Chondrocyte (in vitro differentiated cells): ENCODE measurements at regions not wholly inside any gene's neighbourhood (a gene's known extent, or its start where the extent isn't known, plus 50 kb on each side); places are given as distances from the start of the nearest gene placed in this dataset.

Experiments
- DNase-seq: peaks from one replicate; pipeline ENCODE4 v3.0.0; 2021; ENCODE audit warnings: mixed read lengths, low spot score
- H3K27ac Mint-ChIP-seq: one replicate; pipeline ENCODE4 v1.8.0; 2021; ENCODE audit warnings: mild to moderate bottlenecking, moderate library complexity, mixed read lengths; ENCODE audit not compliant: unreplicated experiment
- H3K27me3 Mint-ChIP-seq: 2 replicates; pipeline ENCODE4 v1.8.0; 2021; ENCODE audit warnings: low read depth, mixed read lengths
- H3K36me3 Mint-ChIP-seq: 2 replicates; pipeline ENCODE4 v1.8.0; 2021; ENCODE audit warnings: low read depth, mixed read lengths
- H3K4me1 Mint-ChIP-seq: 2 replicates; pipeline ENCODE4 v1.8.0; 2021; ENCODE audit warnings: low read depth, mild to moderate bottlenecking, mixed read lengths
- H3K4me3 Mint-ChIP-seq: one replicate; pipeline ENCODE4 v1.8.0; 2021; ENCODE audit warnings: mild to moderate bottlenecking, moderate library complexity, mixed read lengths; ENCODE audit not compliant: unreplicated experiment
- H3K9me3 Mint-ChIP-seq: 2 replicates; pipeline ENCODE4 v1.8.0; 2021; ENCODE audit warnings: low read depth, mixed read lengths
- TF ChIP-seq, protein P1 (sequence below): fragments of 200-600 bp; sonication (generic); IDR thresholded peaks from 2 replicates; pipeline ENCODE4 v1.5.0; 2021; ENCODE audit warnings: antibody characterized with exemption, mild to moderate bottlenecking, moderate library complexity

DNA sequence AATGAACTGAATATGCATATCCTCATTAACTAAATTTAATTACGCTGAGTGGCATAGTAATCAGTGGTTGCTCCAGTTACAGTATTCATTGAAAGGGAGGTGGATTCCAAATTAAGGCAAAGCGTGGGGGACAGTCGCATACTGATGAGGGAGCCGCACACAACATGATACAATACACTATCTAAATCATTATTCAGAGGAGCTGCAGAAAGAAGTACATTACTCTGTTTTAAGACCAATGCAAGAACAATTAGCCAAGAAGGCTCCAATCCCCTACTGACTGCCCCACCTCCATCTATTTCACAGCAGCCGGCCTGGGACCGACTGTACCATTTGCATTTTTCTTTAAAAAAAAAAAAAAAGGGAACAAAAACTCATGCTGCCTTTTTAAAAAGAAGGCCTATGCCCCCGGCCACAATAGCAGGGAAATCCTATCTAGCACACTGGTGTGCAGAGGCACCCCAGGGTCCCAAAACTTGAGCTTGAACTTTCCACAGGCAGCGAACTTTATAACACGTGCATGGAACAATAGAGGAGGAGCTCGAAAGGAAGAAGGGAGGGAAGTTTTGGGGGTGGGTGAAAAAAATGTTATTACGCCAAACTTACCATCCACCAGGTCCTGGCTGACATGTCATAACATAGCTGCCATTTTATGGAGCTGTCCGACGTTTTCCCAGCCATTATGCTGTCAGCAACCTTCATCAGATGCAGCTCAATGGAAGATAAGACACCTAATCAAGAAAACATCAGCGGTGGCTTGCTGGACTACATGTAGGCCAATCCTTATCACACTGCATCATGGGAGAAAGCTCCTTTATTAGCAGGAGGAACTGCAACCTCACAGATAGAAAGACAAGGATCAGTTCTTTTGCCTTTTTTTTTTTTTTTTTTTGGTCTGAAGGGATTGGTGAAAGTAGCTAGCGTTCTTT lies 161.6 kb downstream of the ZDHHC21 start:
- H3K4me1 Mint-ChIP-seq = peaks cover 15% of the 10 kb centered on the region
- H3K27ac Mint-ChIP-seq = no peak overlapping the region
- no peaks in the 10 kb centered on the region for H3K9me3 Mint-ChIP-seq
- no peak overlapping the region for H3K4me3 Mint-ChIP-seq
- no peaks in the 10 kb centered on the region for H3K36me3 Mint-ChIP-seq
- TF ChIP-seq, protein P1, sequence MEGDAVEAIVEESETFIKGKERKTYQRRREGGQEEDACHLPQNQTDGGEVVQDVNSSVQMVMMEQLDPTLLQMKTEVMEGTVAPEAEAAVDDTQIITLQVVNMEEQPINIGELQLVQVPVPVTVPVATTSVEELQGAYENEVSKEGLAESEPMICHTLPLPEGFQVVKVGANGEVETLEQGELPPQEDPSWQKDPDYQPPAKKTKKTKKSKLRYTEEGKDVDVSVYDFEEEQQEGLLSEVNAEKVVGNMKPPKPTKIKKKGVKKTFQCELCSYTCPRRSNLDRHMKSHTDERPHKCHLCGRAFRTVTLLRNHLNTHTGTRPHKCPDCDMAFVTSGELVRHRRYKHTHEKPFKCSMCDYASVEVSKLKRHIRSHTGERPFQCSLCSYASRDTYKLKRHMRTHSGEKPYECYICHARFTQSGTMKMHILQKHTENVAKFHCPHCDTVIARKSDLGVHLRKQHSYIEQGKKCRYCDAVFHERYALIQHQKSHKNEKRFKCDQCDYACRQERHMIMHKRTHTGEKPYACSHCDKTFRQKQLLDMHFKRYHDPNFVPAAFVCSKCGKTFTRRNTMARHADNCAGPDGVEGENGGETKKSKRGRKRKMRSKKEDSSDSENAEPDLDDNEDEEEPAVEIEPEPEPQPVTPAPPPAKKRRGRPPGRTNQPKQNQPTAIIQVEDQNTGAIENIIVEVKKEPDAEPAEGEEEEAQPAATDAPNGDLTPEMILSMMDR = no peak
- H3K27me3 Mint-ChIP-seq = peaks cover 6% of the 10 kb centered on the region
- DNase-seq = no peak

DNA sequence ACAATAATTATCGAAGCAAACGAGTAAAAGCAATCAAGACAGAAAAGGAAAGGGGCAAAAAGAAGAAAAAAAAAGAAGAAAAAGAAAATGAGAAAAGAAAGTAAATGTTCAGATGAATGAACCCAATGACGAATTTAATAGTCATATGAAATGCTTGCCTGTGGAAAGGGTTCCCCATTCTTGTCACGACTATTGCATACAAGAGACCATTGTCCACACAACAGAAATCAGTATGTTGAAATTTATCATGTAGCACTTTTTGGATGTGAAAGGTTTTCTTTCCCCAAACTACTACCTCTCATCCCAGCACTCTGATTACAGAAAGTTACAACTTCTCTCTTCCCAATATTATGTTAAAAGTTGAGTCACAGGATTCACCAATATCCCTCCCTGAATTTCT lies 162.4 kb downstream of the ZDHHC21 start:
- Mint-ChIP-seq H3K27me3 (peaks cover 6% of the 10 kb centered on the region), H3K4me1 (peaks cover 15% of the 10 kb centered on the region), H3K9me3 (no peaks in the 10 kb centered on the region), H3K4me3 (no peak overlapping the region), H3K36me3 (no peaks in the 10 kb centered on the region), H3K27ac (no peak overlapping the region)
- TF ChIP-seq, protein P1 = no peak
- DNase-seq = no peak

DNA sequence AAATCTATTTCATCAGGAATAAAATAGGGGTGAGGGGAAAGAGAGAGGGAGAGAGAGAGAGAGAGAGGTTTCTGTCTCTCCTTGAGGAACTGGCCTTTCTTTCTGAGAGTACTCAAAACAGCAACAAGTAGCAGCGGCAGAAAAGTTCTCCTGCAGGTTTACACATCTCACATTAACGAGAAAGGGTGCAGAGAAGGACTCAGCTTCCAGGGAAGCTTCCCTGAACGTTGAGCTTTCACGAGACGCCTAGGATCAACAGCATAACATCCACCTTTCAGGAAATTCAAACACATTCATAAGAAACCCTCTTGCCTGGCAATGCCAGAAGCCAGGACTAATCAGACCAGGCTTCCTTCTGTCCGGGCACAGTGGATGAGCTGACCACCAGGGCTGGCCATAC lies 162.9 kb downstream of the ZDHHC21 start:
- peaks cover 15% of the 10 kb centered on the region for H3K4me1 Mint-ChIP-seq
- no peak for DNase-seq
- no peaks in the 10 kb centered on the region for H3K9me3 Mint-ChIP-seq
- no peak overlapping the region for H3K4me3 Mint-ChIP-seq
- H3K27ac Mint-ChIP-seq = no peak overlapping the region
- H3K36me3 Mint-ChIP-seq = no peaks in the 10 kb centered on the region
- peaks cover 6% of the 10 kb centered on the region for H3K27me3 Mint-ChIP-seq
- TF ChIP-seq, protein P1 = no peak

GRCh38 chr9:14529629-14530028 lies 163.6 kb downstream of the ZDHHC21 start:
- peaks cover 15% of the 10 kb centered on the region for H3K4me1 Mint-ChIP-seq
- H3K4me3 Mint-ChIP-seq = no peak overlapping the region
- no peak overlapping the region for H3K27ac Mint-ChIP-seq
- no peaks in the 10 kb centered on the region for H3K9me3 Mint-ChIP-seq
- TF ChIP-seq, protein P1 = no peak
- no peak for DNase-seq
- H3K27me3 Mint-ChIP-seq = no peaks in the 10 kb centered on the region
- no peaks in the 10 kb centered on the region for H3K36me3 Mint-ChIP-seq

GRCh38 chr9:14529054-14529453 lies 164.2 kb downstream of the ZDHHC21 start:
- Mint-ChIP-seq H3K27ac (no peak overlapping the region), H3K9me3 (no peaks in the 10 kb centered on the region), H3K4me1 (peaks cover 15% of the 10 kb centered on the region), H3K4me3 (no peak overlapping the region), H3K36me3 (no peaks in the 10 kb centered on the region), H3K27me3 (no peaks in the 10 kb centered on the region)
- TF ChIP-seq, protein P1 = no peak
- no peak for DNase-seq
